SH-SY5Y (cell line): ENCODE measurements at regions not wholly inside any gene's neighbourhood (a gene's known extent, or its start where the extent isn't known, plus 50 kb on each side); places are given as distances from the start of the nearest gene placed in this dataset.

ENCODE experiments used
- GATA2 ChIP-seq: IDR thresholded peaks from 2 replicates; pipeline ENCODE4 v1.6.1; 2011; ENCODE audit warnings: mild to moderate bottlenecking, low read depth, low read length
- GATA3 ChIP-seq: IDR thresholded peaks from 2 replicates; pipeline ENCODE4 v1.6.1; 2011; ENCODE audit warnings: low read depth, mild to moderate bottlenecking, low read length, moderate library complexity

DNA sequence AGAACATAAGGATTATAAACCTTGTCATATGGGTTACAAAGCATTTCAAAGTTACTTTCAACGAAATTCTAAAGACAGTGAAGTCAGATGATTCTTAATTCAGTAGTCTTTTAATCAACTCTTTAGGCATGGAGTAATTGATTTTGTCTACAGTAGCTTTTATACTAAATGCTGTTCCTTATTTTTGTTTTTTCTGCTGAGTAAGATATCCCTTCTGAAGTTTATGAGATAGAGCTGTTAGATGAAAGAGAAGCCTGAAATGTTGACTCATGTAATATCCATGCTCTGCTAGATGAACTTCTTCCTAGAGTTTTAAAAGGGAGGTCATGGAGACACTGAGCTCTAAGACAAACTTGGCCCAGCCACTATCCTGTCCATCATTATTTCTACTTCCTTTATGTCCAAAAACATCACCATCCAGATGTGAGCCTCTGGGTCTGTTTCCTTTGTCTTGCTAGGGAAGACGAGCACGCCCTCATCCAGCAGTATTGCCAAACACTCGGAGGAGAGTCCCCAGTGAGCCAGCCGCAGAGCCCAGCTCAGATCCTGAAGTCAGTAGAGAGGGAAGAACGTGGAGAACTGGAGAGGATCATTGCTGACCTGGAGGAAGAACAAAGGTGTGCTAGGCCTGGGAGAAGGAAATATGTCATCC lies 550.3 kb downstream of the UTRN start:
- no peak for TF ChIP-seq GATA2
- TF ChIP-seq GATA3, result no peak
